H9 (cell line): ENCODE measurements at regions not wholly inside any gene's neighbourhood (a gene's known extent, or its start where the extent isn't known, plus 50 kb on each side); places are given as distances from the start of the nearest gene placed in this dataset.

Experiments used
- DNase-seq: peaks from one replicate; pipeline ENCODE4 v3.0.0-alpha.2; 2017
- H2AFZ ChIP-seq: one replicate; pipeline ENCODE4 v1.6.1; 2013; ENCODE audit warnings: mild to moderate bottlenecking, low read length, control low read depth, moderate library complexity
- H2AK5ac ChIP-seq: 2 replicates; pipeline ENCODE4 v1.6.1; 2013; ENCODE audit warnings: low read length, control low read depth, mixed read lengths; ENCODE audit not compliant: insufficient read length
- H2BK120ac ChIP-seq: one replicate; pipeline ENCODE4 v1.6.1; 2013; ENCODE audit warnings: low read depth, mild to moderate bottlenecking, low read length, control low read depth, inconsistent platforms; ENCODE audit not compliant: poor library complexity, severe bottlenecking
- H2BK12ac ChIP-seq: 2 replicates; pipeline ENCODE4 v1.6.1; 2013; ENCODE audit warnings: low read length, control low read depth, mixed read lengths, low read depth; ENCODE audit not compliant: insufficient read length
- H2BK15ac ChIP-seq: 2 replicates; pipeline ENCODE4 v1.6.1; 2013; ENCODE audit warnings: low read depth, low read length, control low read depth
- H2BK20ac ChIP-seq: one replicate; pipeline ENCODE4 v1.6.1; 2013; ENCODE audit warnings: low read depth, mild to moderate bottlenecking, low read length, control low read depth, inconsistent platforms; ENCODE audit not compliant: poor library complexity, severe bottlenecking
- H2BK5ac ChIP-seq: 2 replicates; pipeline ENCODE4 v1.6.1; 2013; ENCODE audit warnings: low read length, control low read depth, mixed read lengths; ENCODE audit not compliant: insufficient read length
- H3K14ac ChIP-seq: 2 replicates; pipeline ENCODE4 v1.6.1; 2013; ENCODE audit warnings: low read length, control low read depth; ENCODE audit not compliant: insufficient read depth
- H3K18ac ChIP-seq: 2 replicates; pipeline ENCODE4 v1.6.1; 2013; ENCODE audit warnings: low read depth, mild to moderate bottlenecking, mixed read lengths, low read length, control low read depth; ENCODE audit not compliant: insufficient read length
- H3K23ac ChIP-seq: 2 replicates; pipeline ENCODE4 v1.6.1; 2013; ENCODE audit warnings: low read length, control low read depth, mixed read lengths, low read depth; ENCODE audit not compliant: insufficient read length
- H3K23me2 ChIP-seq: 2 replicates; pipeline ENCODE4 v1.6.1; 2013; ENCODE audit warnings: low read depth, mild to moderate bottlenecking, mixed read lengths, low read length, control low read depth; ENCODE audit not compliant: insufficient read length, poor library complexity, severe bottlenecking
- H3K27ac ChIP-seq: 2 replicates; pipeline ENCODE4 v1.5.1; 2013; ENCODE audit warnings: low read length, control low read depth, mixed read lengths, low read depth; ENCODE audit not compliant: insufficient read length
- H3K27me3 ChIP-seq: 2 replicates; pipeline ENCODE4 v1.6.1; 2013; ENCODE audit warnings: low read length, control low read depth, inconsistent platforms; ENCODE audit not compliant: insufficient read depth
- H3K4ac ChIP-seq: 2 replicates; pipeline ENCODE4 v1.6.1; 2013; ENCODE audit warnings: low read depth, mild to moderate bottlenecking, control low read depth, inconsistent platforms, low read length, moderate library complexity
- H3K4me1 ChIP-seq: 2 replicates; pipeline ENCODE4 v1.6.1; 2013; ENCODE audit warnings: low read length, control low read depth, inconsistent platforms; ENCODE audit not compliant: insufficient read depth
- H3K4me2 ChIP-seq: 2 replicates; pipeline ENCODE4 v1.6.1; 2013; ENCODE audit warnings: low read length, control low read depth, mixed read lengths; ENCODE audit not compliant: insufficient read length, insufficient read depth
- H3K56ac ChIP-seq: 2 replicates; pipeline ENCODE4 v1.6.1; 2013; ENCODE audit warnings: low read depth, mild to moderate bottlenecking, mixed read lengths, low read length, control low read depth; ENCODE audit not compliant: insufficient read length
- H3K79me1 ChIP-seq: 2 replicates; pipeline ENCODE4 v1.6.1; 2013; ENCODE audit warnings: low read depth, mild to moderate bottlenecking, moderate library complexity, low read length, control low read depth, inconsistent platforms; ENCODE audit not compliant: insufficient read depth, poor library complexity, severe bottlenecking
- H3K79me2 ChIP-seq: 2 replicates; pipeline ENCODE4 v1.6.1; 2013; ENCODE audit warnings: low read length, control low read depth, inconsistent platforms; ENCODE audit not compliant: insufficient read depth
- H3K9ac ChIP-seq: 2 replicates; pipeline ENCODE4 v1.6.1; 2013; ENCODE audit warnings: low read length, control low read depth, mixed read lengths; ENCODE audit not compliant: insufficient read length; ENCODE audit errors: extremely low read depth
- H3K9me3 ChIP-seq: one replicate; pipeline ENCODE4 v1.6.1; 2013; ENCODE audit warnings: low read depth, low read length, inconsistent platforms; ENCODE audit not compliant: control insufficient read depth
- H3T11ph ChIP-seq: one replicate; pipeline ENCODE4 v1.6.1; 2013; ENCODE audit warnings: mild to moderate bottlenecking, low read length, control low read depth, inconsistent platforms
- H4K20me1 ChIP-seq: one replicate; pipeline ENCODE4 v1.6.1; 2013; ENCODE audit not compliant: control insufficient read depth, insufficient read length, insufficient read depth
- H4K5ac ChIP-seq: 2 replicates; pipeline ENCODE4 v1.6.1; 2013; ENCODE audit warnings: low read depth, mild to moderate bottlenecking, mixed read lengths, low read length, control low read depth; ENCODE audit not compliant: insufficient read length
- H4K8ac ChIP-seq: replicated peaks from 2 replicates; pipeline ENCODE4 v1.6.1; 2013; ENCODE audit warnings: low read length, control low read depth, mixed read lengths, low read depth; ENCODE audit not compliant: insufficient read length
- H4K91ac ChIP-seq: 2 replicates; pipeline ENCODE4 v1.6.1; 2013; ENCODE audit warnings: low read depth, mild to moderate bottlenecking, moderate library complexity, mixed read lengths, low read length, control low read depth; ENCODE audit not compliant: insufficient read length
- H3K27ac Mint-ChIP-seq, 3 experiments: 2 replicates in 2 of 3; 3 replicates in 1 of 3; pipeline ENCODE4 v1.8.0; 2020 to 2021; ENCODE audit warnings: mixed read lengths in 3 of 3, mild to moderate bottlenecking in 1 of 3, moderate library complexity in 1 of 3
- H3K27me3 Mint-ChIP-seq: 2 replicates; pipeline ENCODE4 v1.8.0; 2021; ENCODE audit warnings: low read depth, mild to moderate bottlenecking, moderate library complexity, mixed read lengths
- H3K36me3 Mint-ChIP-seq, 3 experiments: 2 replicates in 2 of 3; 3 replicates in 1 of 3; pipeline ENCODE4 v1.8.0; 2020 to 2021; ENCODE audit warnings: low read depth in 3 of 3, mixed read lengths in 3 of 3; ENCODE audit not compliant: insufficient read depth in 1 of 3
- H3K4me1 Mint-ChIP-seq, 2 experiments: 2 replicates each; pipeline ENCODE4 v1.8.0; 2020; ENCODE audit warnings: mixed read lengths in 2 of 2
- H3K4me3 Mint-ChIP-seq, 2 experiments: 2 replicates in 1 of 2; 3 replicates in 1 of 2; pipeline ENCODE4 v1.8.0; 2020 to 2021; ENCODE audit warnings: mild to moderate bottlenecking in 2 of 2, mixed read lengths in 2 of 2, moderate library complexity in 1 of 2
- H3K9me3 Mint-ChIP-seq, 2 experiments: 2 replicates in 1 of 2; 3 replicates in 1 of 2; pipeline ENCODE4 v1.8.0; 2020; ENCODE audit warnings: mild to moderate bottlenecking in 2 of 2, mixed read lengths in 2 of 2, moderate library complexity in 1 of 2
- CTCF ChIP-seq: fragments of 200-600 bp; sonication (generic); conservative IDR thresholded peaks from 3 replicates; pipeline ENCODE4 v1.8.0; 2021; ENCODE audit warnings: antibody characterized with exemption, mild to moderate bottlenecking
- WGBS: extraction: QIAGEN DNeasy Blood & Tissue Kit; methylation state at CpG from one replicate; pipeline ENCODE4 v1.1.7; 2013; ENCODE audit warnings: missing lambda C conversion rate, low lambda C conversion rate, mixed read lengths; ENCODE audit not compliant: insufficient read length; ENCODE audit errors: extremely low coverage; 5-methylcytosine and 5-hydroxymethylcytosine counted together

GRCh38 chr3:82143661-82144412 lies 382.4 kb upstream of the GBE1 start:
- no peak overlapping the region for H3K56ac ChIP-seq
- H4K8ac ChIP-seq = no peak overlapping the region
- no peak overlapping the region for H3K4me2 ChIP-seq
- no peak overlapping the region for H3T11ph ChIP-seq
- H3K36me3 Mint-ChIP-seq = peaks cover 0 to 4% (median 0%) of the 10 kb centered on the region in 3 experiments; a peak in 1 of 7 replicates
- H3K4me1 ChIP-seq = no peaks in the 10 kb centered on the region
- no peak overlapping the region for H3K4me3 Mint-ChIP-seq
- no peaks in the 10 kb centered on the region for H3K23me2 ChIP-seq
- H3K23ac ChIP-seq = no peak overlapping the region
- H2AK5ac ChIP-seq = no peak overlapping the region
- no peaks in the 10 kb centered on the region for H3K79me2 ChIP-seq
- H3K27me3 ChIP-seq = no peaks in the 10 kb centered on the region
- no peak overlapping the region for H3K18ac ChIP-seq
- H3K9ac ChIP-seq = no peak overlapping the region
- no peak overlapping the region for H4K91ac ChIP-seq
- H3K4ac ChIP-seq = no peak overlapping the region
- H4K20me1 ChIP-seq = no peaks in the 10 kb centered on the region
- H3K79me1 ChIP-seq = no peaks in the 10 kb centered on the region
- H3K4me1 Mint-ChIP-seq = peaks cover 0 to 4% of the 10 kb centered on the region in 2 experiments; a peak in 1 of 4 replicates
- no peak overlapping the region for H3K27ac ChIP-seq
- no peak for TF ChIP-seq CTCF
- no peaks in the 10 kb centered on the region for H3K27me3 Mint-ChIP-seq
- no peaks in the 10 kb centered on the region for H3K9me3 ChIP-seq
- DNase-seq = no peak
- no CpG with 5 or more reads among the region's 3 CpGs for WGBS
- H2BK120ac ChIP-seq = no peak overlapping the region
- no peak overlapping the region for H2BK15ac ChIP-seq
- no peak overlapping the region for H2BK12ac ChIP-seq
- H2BK5ac ChIP-seq = no peak overlapping the region
- no peak overlapping the region for H2AFZ ChIP-seq
- H3K14ac ChIP-seq = no peak overlapping the region
- H4K5ac ChIP-seq = no peak overlapping the region
- H3K9me3 Mint-ChIP-seq = peaks cover 0 to 4% of the 10 kb centered on the region in 2 experiments; a peak in 3 of 5 replicates
- H3K27ac Mint-ChIP-seq = no peak overlapping the region
- H2BK20ac ChIP-seq = no peak overlapping the region
